Stimulated activated naive CD8-positive, alpha-beta T cell treated with anti-CD3 and anti-CD28 coated beads, Interleukin-15, Interleukin-2, amounts not matched to agents 100 U/mL and 50 U/mL, for 24 hours (primary cell): ENCODE measurements at regions not wholly inside any gene's neighbourhood (a gene's known extent, or its start where the extent isn't known, plus 50 kb on each side); places are given as distances from the start of the nearest gene placed in this dataset.
"Not testable (repeated sequence)": the region's sequence is repeated elsewhere in the genome, so short reads cannot be mapped to it uniquely, and the experiment has no call there.

ENCODE experiments used
- ATAC-seq: fragments of 150-1000 bp; cut with Tn5 transposase; one replicate; pipeline ENCODE4 v1.10.0; 2021
- DNase-seq: peaks from one replicate; pipeline ENCODE4 v3.0.0; 2021

- ATAC-seq, result no peak
- DNase-seq, result no peak
These were observed 88.8 kb downstream of the PRL start for GRCh38 chr6:22208026-22208425.

GRCh38 chr6:22214314-22214713, 82.5 kb downstream of the PRL start:
- DNase-seq (no peak), ATAC-seq (no peak)

GRCh38 chr6:22215474-22215873, 81.4 kb downstream of the PRL start:
- not testable (repeated sequence) for DNase-seq, ATAC-seq

GRCh38 chr6:22218410-22218809, 78.4 kb downstream of the PRL start:
- ATAC-seq, result no peak
- no peak for DNase-seq

GRCh38 chr6:22219925-22220324, 76.9 kb downstream of the PRL start:
- DNase-seq, result no peak
- no peak for ATAC-seq

GRCh38 chr6:22221211-22221610, 75.6 kb downstream of the PRL start:
- ATAC-seq (no peak), DNase-seq (no peak)

DNA sequence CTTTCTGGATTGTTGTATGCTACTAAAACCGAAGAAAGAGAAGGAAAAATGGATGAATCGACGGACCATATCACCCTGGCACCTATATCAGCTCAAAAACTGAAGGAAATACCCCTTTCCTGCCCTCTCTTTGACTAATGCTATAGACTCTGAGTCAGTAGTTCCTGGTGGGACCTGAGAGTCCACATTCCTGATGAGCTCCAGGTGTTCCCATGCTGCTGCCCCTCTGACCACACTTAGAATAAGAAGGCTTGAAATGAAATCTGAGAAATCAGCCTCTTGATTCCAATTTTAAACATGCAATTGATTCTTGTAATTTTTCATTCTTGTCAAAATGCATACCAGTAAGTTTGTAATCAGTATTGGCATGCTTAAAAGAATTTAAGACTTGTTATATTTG, 75.2 kb downstream of the PRL start:
- DNase-seq (no peak), ATAC-seq (no peak)

DNA sequence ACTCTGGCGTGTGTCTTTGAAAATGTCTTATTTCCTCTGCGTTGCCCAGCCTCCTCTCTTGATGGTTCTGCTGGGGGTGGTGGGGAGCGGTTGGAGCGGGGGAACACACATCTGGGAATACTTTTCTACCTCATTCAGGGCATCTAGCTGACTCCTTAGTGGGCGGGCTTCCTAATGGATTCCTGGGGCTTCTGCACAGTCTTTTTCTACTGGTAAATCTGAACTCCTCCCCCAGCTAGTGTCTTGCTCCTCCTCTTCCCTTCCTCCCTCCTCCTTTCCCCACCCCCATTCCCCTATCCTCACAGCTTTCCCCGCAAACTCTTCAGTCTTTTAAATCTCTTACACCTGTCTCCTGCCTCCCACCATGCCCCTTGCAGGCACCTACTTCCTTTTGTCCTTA, 74.4 kb downstream of the PRL start:
- ATAC-seq (no peak), DNase-seq (no peak)

DNA sequence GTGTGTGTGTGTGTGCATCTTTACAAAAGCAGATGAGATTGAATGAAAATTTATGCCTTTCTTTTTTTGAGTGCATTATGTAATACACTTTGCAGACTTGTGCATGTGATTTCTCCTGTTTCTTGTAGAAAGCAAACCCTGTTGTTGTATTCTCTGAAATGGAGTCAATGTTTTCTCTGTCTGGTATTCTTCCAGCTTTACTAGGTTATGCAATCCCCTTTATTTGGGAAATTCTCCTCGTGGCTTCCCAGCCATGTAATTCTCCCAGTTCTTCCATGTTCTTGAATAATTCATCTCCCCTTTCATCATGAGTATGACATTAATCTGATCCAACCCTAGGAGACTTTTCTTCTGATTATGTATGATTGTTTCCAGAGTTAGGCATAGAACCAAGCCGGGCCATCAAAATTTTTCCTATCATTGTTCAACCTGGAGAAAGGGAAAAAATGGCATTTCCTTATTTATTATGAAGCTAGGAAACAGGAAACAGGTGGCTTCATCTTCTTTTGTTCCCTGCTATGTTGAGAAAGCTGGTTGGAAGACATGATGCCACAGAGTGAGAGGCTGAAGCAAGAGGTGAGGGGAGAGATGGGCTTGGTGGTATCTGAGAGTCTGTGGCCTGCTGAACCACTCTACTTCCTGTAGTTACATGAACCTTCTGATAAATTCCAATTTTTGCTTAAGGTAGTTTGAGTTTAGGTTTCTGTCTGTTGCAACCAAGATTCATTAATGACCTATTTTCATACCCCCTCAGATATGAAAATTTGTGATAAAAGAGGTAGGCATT, 68.8 kb downstream of the PRL start:
- ATAC-seq, result no peak
- no peak for DNase-seq

GRCh38 chr6:22231050-22231449, 65.8 kb downstream of the PRL start:
- no peak for ATAC-seq
- no peak for DNase-seq

DNA sequence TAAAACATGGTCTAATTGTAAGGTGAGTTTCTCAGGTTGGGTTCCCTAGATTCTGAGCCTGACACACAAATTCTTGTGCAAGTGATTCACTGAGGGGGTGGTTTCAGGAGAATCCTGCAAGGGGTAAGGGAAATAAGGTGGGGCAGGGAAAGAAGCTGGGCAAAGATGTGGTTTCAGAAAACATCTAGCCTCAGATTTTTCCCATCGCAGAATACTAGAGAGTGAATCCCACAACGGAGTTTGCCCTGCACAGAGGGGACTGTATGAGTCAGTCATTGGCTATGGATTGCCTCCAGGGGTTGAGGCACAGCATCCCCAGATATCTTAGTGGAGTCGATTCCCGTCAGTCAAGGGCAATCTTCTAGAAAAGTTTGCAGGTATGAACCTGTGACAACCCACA, 65.2 kb downstream of the PRL start:
- DNase-seq, result no peak
- ATAC-seq, result no peak

DNA sequence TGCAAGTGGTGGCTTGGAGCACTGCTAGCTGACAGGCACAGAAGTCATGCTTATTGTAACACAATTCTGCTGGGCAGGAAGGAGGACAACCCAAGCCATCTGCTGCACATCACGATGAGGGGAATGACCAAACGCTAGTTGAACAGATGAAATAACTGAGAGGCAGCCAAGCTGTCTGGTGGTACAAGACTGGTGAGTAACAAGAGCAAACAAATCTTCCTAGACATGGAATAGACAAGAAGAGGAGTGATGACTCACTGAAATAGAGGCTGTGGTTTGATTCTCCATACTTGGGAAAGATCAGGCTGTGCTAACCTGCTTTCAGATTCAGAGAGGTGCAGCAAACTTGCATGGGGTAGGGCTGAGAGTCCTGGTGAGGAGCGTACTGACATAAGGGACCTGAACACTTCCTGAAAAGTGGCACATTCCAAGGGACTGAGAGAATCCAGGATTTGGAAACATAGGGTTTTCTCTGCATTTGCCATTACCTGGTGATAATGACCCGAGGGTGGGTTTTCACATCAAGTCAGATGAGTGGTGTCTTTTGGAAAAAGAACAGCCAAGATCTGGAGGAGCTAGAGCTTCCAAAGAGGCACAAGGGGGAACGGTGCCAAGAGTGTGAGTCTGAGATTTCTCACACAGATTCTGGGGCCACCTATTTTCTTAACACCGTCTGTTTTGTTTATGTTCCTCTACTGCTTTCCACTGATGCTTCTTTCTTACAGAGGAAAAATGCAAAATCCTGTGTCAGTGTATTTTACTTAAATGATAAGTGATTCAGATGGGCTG, 60.0 kb downstream of the PRL start:
- DNase-seq (no peak), ATAC-seq (no peak)
